GM21786 (cell line): ENCODE measurements at regions not wholly inside any gene's neighbourhood (a gene's known extent, or its start where the extent isn't known, plus 50 kb on each side); places are given as distances from the start of the nearest gene placed in this dataset.
"Not testable (repeated sequence)": the region's sequence is repeated elsewhere in the genome, so short reads cannot be mapped to it uniquely, and the experiment has no call there.

Experiments used
- ATAC-seq: cut with Tn5 transposase; IDR thresholded peaks from one replicate; pipeline ENCODE4 v1.9.1; 2021; ENCODE audit not compliant: unreplicated experiment

GRCh38 chr10:25076506-25077177 is 60.2 kb downstream of the THNSL1 start:
- ATAC-seq: no peak

GRCh38 chr10:25078658-25079431 is 62.4 kb downstream of the THNSL1 start:
- no peak for ATAC-seq

- peak; percentile 76 for ATAC-seq
Measured at GRCh38 chr10:25080880-25081581, 64.6 kb downstream of the THNSL1 start.

GRCh38 chr10:25082276-25083204 is 66.1 kb downstream of the THNSL1 start:
- ATAC-seq: no peak

GRCh38 chr10:25083546-25084111 is 67.2 kb downstream of the THNSL1 start:
- no peak for ATAC-seq

- ATAC-seq: no peak
Measured at GRCh38 chr10:25084447-25084846, 68.0 kb downstream of the THNSL1 start.

GRCh38 chr10:25094590-25094989 is 78.2 kb downstream of the THNSL1 start:
- ATAC-seq: no peak

- ATAC-seq: no peak
Measured at GRCh38 chr10:25097669-25098411, 77.0 kb upstream of the GPR158 start.

- ATAC-seq: no peak
Measured at GRCh38 chr10:25100141-25100540, 74.7 kb upstream of the GPR158 start.

- ATAC-seq: no peak
Measured at GRCh38 chr10:25101461-25102146, 73.2 kb upstream of the GPR158 start.

- ATAC-seq: no peak
Measured at GRCh38 chr10:25102147-25102822, 72.5 kb upstream of the GPR158 start.

GRCh38 chr10:25103703-25104102 is 71.1 kb upstream of the GPR158 start:
- no peak for ATAC-seq

- ATAC-seq: no peak
Measured at GRCh38 chr10:25104441-25104840, 70.4 kb upstream of the GPR158 start.

GRCh38 chr10:25105262-25105661 is 69.5 kb upstream of the GPR158 start:
- no peak for ATAC-seq

GRCh38 chr10:25105743-25106260 is 69.0 kb upstream of the GPR158 start:
- no peak for ATAC-seq

GRCh38 chr10:25107756-25108155 is 67.0 kb upstream of the GPR158 start:
- no peak for ATAC-seq

- not testable (repeated sequence) for ATAC-seq
Measured at GRCh38 chr10:25109896-25110295, 64.9 kb upstream of the GPR158 start.

- no peak for ATAC-seq
Measured at GRCh38 chr10:25112016-25112415, 62.8 kb upstream of the GPR158 start.
